Left lung (tissue), 4 donors: ENCODE measurements at regions not wholly inside any gene's neighbourhood (a gene's known extent, or its start where the extent isn't known, plus 50 kb on each side); places are given as distances from the start of the nearest gene placed in this dataset.
A peak's percentile ranks its signal among the peaks of the same experiment; 100 is the strongest.
"Not testable (repeated sequence)": the region's sequence is repeated elsewhere in the genome, so short reads cannot be mapped to it uniquely, and the experiment has no call there.

Experiments
- ATAC-seq: fragments of 200-7000 bp; cut with Tn5 transposase; one replicate; pipeline ENCODE4 v1.9.1; 2020; ENCODE audit warnings: moderate library complexity
- DNase-seq, 4 donors: peaks; one replicate each; pipeline ENCODE4 v3.0.0-alpha.2; 2013 to 2020
- H3K27ac ChIP-seq, 2 donors: fragments of 200-600 bp; sonication (generic) in 1 of 2; one replicate each; pipeline versions ENCODE4 v1.5.0 to v1.8.0; 2020 to 2021
- H3K27me3 ChIP-seq, 2 donors: fragments of 200-600 bp; sonication (generic) in 1 of 2; one replicate each; pipeline versions ENCODE4 v1.5.0 to v1.8.0; 2020 to 2021
- H3K36me3 ChIP-seq, 2 donors: fragments of 200-600 bp; sonication (generic) in 1 of 2; one replicate each; pipeline versions ENCODE4 v1.5.0 to v1.8.0; 2020 to 2021
- H3K4me1 ChIP-seq, 2 donors: fragments of 200-600 bp; one replicate each; pipeline ENCODE4 v1.8.0; 2021
- H3K4me3 ChIP-seq, 2 donors: fragments of 200-600 bp; sonication (generic) in 1 of 2; one replicate each; pipeline versions ENCODE4 v1.5.0 to v1.8.0; 2020 to 2021; ENCODE audit warnings: mild to moderate bottlenecking in 1 of 2
- H3K9me3 ChIP-seq, 2 donors: fragments of 200-600 bp; sonication (generic) in 1 of 2; one replicate each; pipeline versions ENCODE4 v1.5.0 to v1.8.0; 2020 to 2021
- CTCF ChIP-seq, 2 donors: fragments of 200-600 bp; sonication (generic) in 1 of 2; IDR thresholded peaks; one replicate each; pipeline versions ENCODE4 v1.5.0 to v1.8.0; 2021; ENCODE audit warnings: antibody characterized with exemption in 2 of 2
- intact Hi-C, 2 donors: fragments of 100-400 bp; cut with DNase I; formaldehyde crosslinking; loops; one replicate each; pipeline versions ENCODE4 v1.11.2 to v1.14.2; 2022
- donor health status: DM: no; HTN: yes; CAD: no.
- donor health status: DM: no; HTN: no; CAD: no.

GRCh38 chr1:109857702-109858101 lies 52.9 kb upstream of the CSF1 start:
- H3K9me3 ChIP-seq: not testable (repeated sequence)

GRCh38 chr1:109855986-109856385 lies 54.7 kb upstream of the CSF1 start:
- H3K36me3 ChIP-seq, H3K27me3 ChIP-seq, intact Hi-C loops, DNase-seq, H3K9me3 ChIP-seq, ATAC-seq, H3K27ac ChIP-seq, H3K4me3 ChIP-seq: not testable (repeated sequence)
- H3K4me1 ChIP-seq: peaks cover 0 to 11% of the 10 kb centered on the region in 2 donors

More at GRCh38 chr1:109857702-109858101, 52.9 kb upstream of the CSF1 start:
- ATAC-seq, H3K4me3 ChIP-seq, DNase-seq, H3K27ac ChIP-seq, intact Hi-C loops, H3K27me3 ChIP-seq, H3K36me3 ChIP-seq: not testable (repeated sequence)
- peaks cover 0 to 11% of the 10 kb centered on the region in 2 donors for H3K4me1 ChIP-seq

GRCh38 chr1:109853972-109854371 lies 56.7 kb upstream of the CSF1 start:
- H3K27me3 ChIP-seq, ATAC-seq, H3K9me3 ChIP-seq, H3K36me3 ChIP-seq, H3K4me3 ChIP-seq, DNase-seq, intact Hi-C loops: not testable (repeated sequence)
- Histone ChIP-seq H3K4me1 (peaks cover 0 to 11% of the 10 kb centered on the region in 2 donors), H3K27ac (peak overlapping the region in 1 of 2 donors; percentile 66)

GRCh38 chr1:109852221-109853015 lies 58.2 kb upstream of the CSF1 start:
- ATAC-seq, intact Hi-C loops, H3K4me3 ChIP-seq, H3K36me3 ChIP-seq, H3K9me3 ChIP-seq, H3K27me3 ChIP-seq: not testable (repeated sequence)
- Histone ChIP-seq H3K27ac (peak overlapping the region in 1 of 2 donors; percentile 4), H3K4me1 (peaks cover 0 to 11% of the 10 kb centered on the region in 2 donors)
- DNase-seq: peak in 1 of 4 donors; percentile 38

GRCh38 chr1:109850827-109851226 lies 59.8 kb upstream of the CSF1 start:
- no peak for TF ChIP-seq CTCF (IDR thresholded peaks at IDR 0.05)

GRCh38 chr1:109850194-109850593 lies 60.5 kb upstream of the CSF1 start:
- TF ChIP-seq CTCF (IDR thresholded peaks at IDR 0.05): no peak
- no peak overlapping the region for H3K27ac ChIP-seq
- H3K4me3 ChIP-seq: no peak overlapping the region
- intact Hi-C loops: no loop called here
- no peaks in the 10 kb centered on the region for H3K9me3 ChIP-seq
- H3K27me3 ChIP-seq: no peaks in the 10 kb centered on the region
- no peaks in the 10 kb centered on the region for H3K36me3 ChIP-seq
- no peak for DNase-seq
- ATAC-seq: peak; percentile 36
- H3K4me1 ChIP-seq: peaks cover 0 to 11% of the 10 kb centered on the region in 2 donors

More at GRCh38 chr1:109850827-109851226, 59.8 kb upstream of the CSF1 start:
- Histone ChIP-seq H3K9me3 (no peaks in the 10 kb centered on the region), H3K27ac (no peak overlapping the region), H3K4me1 (peaks cover 0 to 11% of the 10 kb centered on the region in 2 donors), H3K27me3 (no peaks in the 10 kb centered on the region), H3K4me3 (no peak overlapping the region), H3K36me3 (no peaks in the 10 kb centered on the region)
- no peak for DNase-seq
- ATAC-seq: no peak
- intact Hi-C loops: no loop called here

GRCh38 chr1:109849655-109850054 lies 61.0 kb upstream of the CSF1 start:
- intact Hi-C loops: no loop called here

More at GRCh38 chr1:109849655-109850054, 61.0 kb upstream of the CSF1 start:
- ATAC-seq (no peak), DNase-seq (no peak)
- Histone ChIP-seq H3K4me1 (peaks cover 0 to 11% of the 10 kb centered on the region in 2 donors), H3K4me3 (no peak overlapping the region), H3K27ac (no peak overlapping the region), H3K27me3 (no peaks in the 10 kb centered on the region), H3K36me3 (no peaks in the 10 kb centered on the region), H3K9me3 (no peaks in the 10 kb centered on the region)
- no peak for TF ChIP-seq CTCF (IDR thresholded peaks at IDR 0.05)
